ENCODE measurements at regions not wholly inside any gene's neighbourhood (a gene's known extent, or its start where the extent isn't known, plus 50 kb on each side); places are given as distances from the start of the nearest gene placed in this dataset.
A peak's percentile ranks its signal among the peaks of the same experiment; 100 is the strongest.

- TF ChIP-seq CTCF (IDR thresholded peaks at IDR 0.05; ENCODE audit: insufficient read depth, low read depth, low read length, missing control alignments): no peak
- DNase-seq (ENCODE audit: low read depth): no peak
Measured at GRCh38 chr4:106691749-106692148, 323.2 kb upstream of the GIMD1 start.

GRCh38 chr4:106690487-106690886 is 321.9 kb upstream of the GIMD1 start:
- no peak for TF ChIP-seq CTCF (IDR thresholded peaks at IDR 0.05; ENCODE audit: insufficient read depth, low read depth, low read length, missing control alignments)
- H3K4me3 ChIP-seq (ENCODE audit: low read length): no peak overlapping the region
- peak; percentile 54 for DNase-seq (ENCODE audit: low read depth)

More at GRCh38 chr4:106691749-106692148, 323.2 kb upstream of the GIMD1 start:
- no peak overlapping the region for H3K4me3 ChIP-seq (ENCODE audit: low read length)

GRCh38 chr4:106687026-106687425 is 318.4 kb upstream of the GIMD1 start:
- no peak for TF ChIP-seq CTCF (IDR thresholded peaks at IDR 0.05; ENCODE audit: insufficient read depth, low read depth, low read length, missing control alignments)
- no peak overlapping the region for H3K4me3 ChIP-seq (ENCODE audit: low read length)

GRCh38 chr4:106681381-106681921 is 312.9 kb upstream of the GIMD1 start:
- DNase-seq (ENCODE audit: low read depth): no peak
- H3K4me3 ChIP-seq (ENCODE audit: low read length): no peak overlapping the region
- TF ChIP-seq CTCF (IDR thresholded peaks at IDR 0.05; ENCODE audit: insufficient read depth, low read depth, low read length, missing control alignments): no peak

More at GRCh38 chr4:106687026-106687425, 318.4 kb upstream of the GIMD1 start:
- peak; percentile 11 for DNase-seq (ENCODE audit: low read depth)

GRCh38 chr4:106679063-106679462 is 310.5 kb upstream of the GIMD1 start:
- TF ChIP-seq CTCF (IDR thresholded peaks at IDR 0.05; ENCODE audit: insufficient read depth, low read depth, low read length, missing control alignments): no peak
- H3K4me3 ChIP-seq (ENCODE audit: low read length): no peak overlapping the region
- no peak for DNase-seq (ENCODE audit: low read depth)

GRCh38 chr4:106677213-106677612 is 308.6 kb upstream of the GIMD1 start:
- no peak for TF ChIP-seq CTCF (IDR thresholded peaks at IDR 0.05; ENCODE audit: insufficient read depth, low read depth, low read length, missing control alignments)
- H3K4me3 ChIP-seq (ENCODE audit: low read length): no peak overlapping the region
- no peak for DNase-seq (ENCODE audit: low read depth)
